Endothelial cell of umbilical vein (primary cell): ENCODE measurements at regions not wholly inside any gene's neighbourhood (a gene's known extent, or its start where the extent isn't known, plus 50 kb on each side); places are given as distances from the start of the nearest gene placed in this dataset.

ENCODE experiments used
- BruUV-seq: library from RNA; stranded (reverse); fragments of 400-500 nt; replicated peaks from 2 replicates; lab custom pipeline; 2021; lab: Mats Ljungman, UMichigan
- CTCF ChIA-PET: fragments of 300-600, 350-600 bp; sonication (Branson Sonifier 250); formaldehyde crosslinking; loops from one replicate; lab custom pipeline; 2021; ENCODE audit warnings: antibody characterized with exemption, inconsistent platforms; lab: Charles Lee
- POLR2A ChIA-PET: fragments of 300-600, 350-600 bp; sonication (Branson Sonifier 250); formaldehyde crosslinking; loops from one replicate; lab custom pipeline; 2021; ENCODE audit warnings: antibody characterized with exemption, inconsistent platforms; lab: Charles Lee
- DNase-seq: peaks from one replicate; pipeline ENCODE4 v3.0.0-alpha.2; 2011; ENCODE audit warnings: low read depth, low spot score
- FAIRE-seq: peaks from 2 replicates; lab custom pipeline; 2011; peaks lifted over from hg19 to GRCh38; lab: Jason Lieb, UNC
- H2AFZ ChIP-seq: 2 replicates; pipeline ENCODE4 v1.6.0; 2012; ENCODE audit warnings: low read depth, low read length, control low read depth, inconsistent platforms
- H3K27ac ChIP-seq: 2 replicates; pipeline ENCODE4 v1.5.1; 2011; ENCODE audit warnings: low read depth, mild to moderate bottlenecking, control low read depth, low read length, moderate library complexity; ENCODE audit not compliant: insufficient read depth
- H3K27me3 ChIP-seq, 2 experiments: 2 replicates each; pipeline versions ENCODE4 v1.6.0 to v1.6.1; 2011; ENCODE audit warnings: low read length in 2 of 2, mixed read lengths in 1 of 2; ENCODE audit not compliant: control insufficient read depth in 2 of 2, insufficient read depth in 2 of 2
- H3K36me3 ChIP-seq, 2 experiments: 2 replicates in 1 of 2; 3 replicates in 1 of 2; pipeline ENCODE4 v1.5.1; 2011; ENCODE audit warnings: low read length in 2 of 2, mild to moderate bottlenecking in 1 of 2, moderate library complexity in 1 of 2; ENCODE audit not compliant: control insufficient read depth in 2 of 2, insufficient read depth in 2 of 2; ENCODE audit errors: extremely low read depth in 1 of 2
- H3K4me1 ChIP-seq: 3 replicates; pipeline ENCODE4 v1.5.1; 2011; ENCODE audit warnings: mild to moderate bottlenecking, low read length; ENCODE audit not compliant: control insufficient read depth, insufficient read depth; ENCODE audit errors: extremely low read depth
- H3K4me2 ChIP-seq: 2 replicates; pipeline ENCODE4 v1.6.1; 2011; ENCODE audit warnings: low read length, control low read depth, mixed read lengths; ENCODE audit not compliant: insufficient read depth
- H3K4me3 ChIP-seq, 3 experiments: fragments of 200-600 bp in 1 of 3; sonication (generic), shearing (Covaris generic) in 1 of 3; replicated peaks in 1 of 3; 2 replicates each; pipeline ENCODE4 v1.5.1; 2011 to 2016; ENCODE audit warnings: control low read depth in 3 of 3, low read length in 3 of 3, mild to moderate bottlenecking in 2 of 3, inconsistent platforms in 1 of 3, low read depth in 1 of 3, moderate library complexity in 1 of 3; ENCODE audit not compliant: insufficient read depth in 1 of 3
- H3K79me2 ChIP-seq: 2 replicates; pipeline ENCODE4 v1.6.0; 2012; ENCODE audit warnings: low read length, inconsistent platforms; ENCODE audit not compliant: control insufficient read depth, insufficient read depth
- H3K9ac ChIP-seq: replicated peaks from 2 replicates; pipeline ENCODE3; 2011; ENCODE audit warnings: low read length, control low read depth; ENCODE audit not compliant: insufficient read depth; ENCODE audit errors: extremely low read depth
- H3K9me1 ChIP-seq: replicated peaks from 3 replicates; pipeline ENCODE4 v1.6.0; 2011; ENCODE audit warnings: mild to moderate bottlenecking, low read length; ENCODE audit not compliant: control insufficient read depth, insufficient read depth; ENCODE audit errors: extremely low read depth
- H3K9me3 ChIP-seq: replicated peaks from 2 replicates; pipeline ENCODE4 v1.5.1; 2012; ENCODE audit warnings: low read length, inconsistent platforms; ENCODE audit not compliant: control insufficient read depth, insufficient read depth
- H4K20me1 ChIP-seq: replicated peaks from 2 replicates; pipeline ENCODE3; 2011; ENCODE audit warnings: mild to moderate bottlenecking, low read length; ENCODE audit not compliant: control insufficient read depth, insufficient read depth; ENCODE audit errors: extremely low read depth
- CTCF ChIP-seq, 2 donors: IDR thresholded peaks; 1 replicate in 1 of 2; 2 replicates in 1 of 2; pipeline ENCODE4 v1.5.1; 2011; ENCODE audit warnings: low read length in 2 of 2, mild to moderate bottlenecking in 2 of 2, moderate library complexity in 2 of 2, control low read depth in 1 of 2, inconsistent platforms in 1 of 2, low read depth in 1 of 2; ENCODE audit not compliant: insufficient read depth in 1 of 2; ENCODE audit errors: extremely low read depth in 1 of 2
- EZH2 ChIP-seq: IDR thresholded peaks from 2 replicates; pipeline ENCODE4 v1.6.1; 2012; ENCODE audit warnings: borderline replicate concordance, low read depth, mild to moderate bottlenecking, moderate library complexity, low read length, inconsistent platforms; ENCODE audit not compliant: severe bottlenecking
- FOS ChIP-seq: IDR thresholded peaks from 2 replicates; pipeline ENCODE4 v1.6.1; 2011; ENCODE audit warnings: mild to moderate bottlenecking, low read length, moderate library complexity, borderline replicate concordance; ENCODE audit not compliant: insufficient read depth
- GATA2 ChIP-seq: IDR thresholded peaks from 2 replicates; pipeline ENCODE4 v1.7.0; 2011; ENCODE audit warnings: low read depth, mild to moderate bottlenecking, moderate library complexity, mixed read lengths, low read length; ENCODE audit not compliant: insufficient read length, insufficient read depth
- JUN ChIP-seq: IDR thresholded peaks from 2 replicates; pipeline ENCODE4 v1.6.1; 2011; ENCODE audit warnings: borderline replicate concordance, low read depth; ENCODE audit not compliant: insufficient read length, insufficient read depth
- MAX ChIP-seq: IDR thresholded peaks from 2 replicates; pipeline ENCODE4 v1.6.1; 2011; ENCODE audit not compliant: insufficient read depth, insufficient read length
- MYC ChIP-seq: IDR thresholded peaks from one replicate; pipeline ENCODE4 v1.6.1; 2011; ENCODE audit warnings: mild to moderate bottlenecking, low read depth, low read length
- POLR2A ChIP-seq: IDR thresholded peaks from 2 replicates; pipeline ENCODE4 v1.6.1; 2012; ENCODE audit warnings: low read depth, mild to moderate bottlenecking, control low read depth, low read length
- POLR2AphosphoS5 ChIP-seq: IDR thresholded peaks from 2 replicates; pipeline ENCODE4 v1.6.1; 2012; ENCODE audit warnings: low read depth, mild to moderate bottlenecking, control low read depth, low read length, moderate library complexity; ENCODE audit not compliant: insufficient read depth
- dilution Hi-C: fragments of 300-500 bp; cut with MboI; formaldehyde crosslinking; loops from one replicate; pipeline ENCODE4 v1.15.0; 2019; ENCODE audit warnings: low sequenced_read_pairs; ENCODE audit not compliant: extremely low pct_ligation_motif_present
- intact Hi-C: fragments of 100-400 bp; cut with micrococcal nuclease; formaldehyde crosslinking; loops from one replicate; pipeline ENCODE4 v1.10.0; 2022

- no peak overlapping the region for H3K4me2 ChIP-seq
- ChIA-PET POLR2A (no interaction called here), CTCF (interaction anchor here (0.6 to 6.5 kb wide), 8 partner anchors 9 to 629 kb away, joined by 3 to 172 read pairs (median 4); no protein-coding TSS in a partner anchor)
- dilution Hi-C loops: no loop called here
- intact Hi-C loops: no loop called here
- no peaks in the 10 kb centered on the region for H3K36me3 ChIP-seq
- no peaks in the 10 kb centered on the region for H3K4me1 ChIP-seq
- H4K20me1 ChIP-seq: no peaks in the 10 kb centered on the region
- no peak overlapping the region for H3K9ac ChIP-seq
- no peak for TF ChIP-seq MYC
- no peaks in the 10 kb centered on the region for H3K79me2 ChIP-seq
- no peak overlapping the region for H3K4me3 ChIP-seq
- no peak for DNase-seq
- BruUV-seq: no TSS peak
- no peak overlapping the region for H3K27ac ChIP-seq
- H3K27me3 ChIP-seq: peaks cover 5 to 23% of the 10 kb centered on the region in 2 experiments
- H3K9me1 ChIP-seq: no peaks in the 10 kb centered on the region
- H2AFZ ChIP-seq: no peak overlapping the region
- no peaks in the 10 kb centered on the region for H3K9me3 ChIP-seq
- FAIRE-seq: no peak
Observed at GRCh38 chr6:100096341-100096740, 102.3 kb upstream of the MCHR2 start.

GRCh38 chr6:100093405-100093804, 99.4 kb upstream of the MCHR2 start:
- TF ChIP-seq POLR2A (no peak), CTCF (IDR thresholded peaks at IDR 0.05; ENCODE audit: extremely low read depth in 1 of 2, insufficient read depth in 1 of 2, low read depth in 1 of 2, low read length in 2 of 2) (no peak), MAX (no peak), FOS (no peak), EZH2 (no peak), GATA2 (no peak), POLR2AphosphoS5 (no peak), JUN (no peak), MYC (no peak)
- intact Hi-C loops: no loop called here
- no TSS peak for BruUV-seq

More at GRCh38 chr6:100093405-100093804, 99.4 kb upstream of the MCHR2 start:
- dilution Hi-C loops: no loop called here
- POLR2A ChIA-PET: no interaction called here
- DNase-seq: no peak
- no peak for FAIRE-seq
- no peak overlapping the region for H3K9ac ChIP-seq
- H3K9me3 ChIP-seq: no peaks in the 10 kb centered on the region
- no peaks in the 10 kb centered on the region for H4K20me1 ChIP-seq
- no peak overlapping the region for H3K4me3 ChIP-seq
- no peak overlapping the region for H3K4me2 ChIP-seq
- no peaks in the 10 kb centered on the region for H3K79me2 ChIP-seq
- no peak overlapping the region for H2AFZ ChIP-seq
- H3K27me3 ChIP-seq: peaks cover 3 to 11% of the 10 kb centered on the region in 2 experiments
- H3K4me1 ChIP-seq: no peaks in the 10 kb centered on the region
- H3K9me1 ChIP-seq: no peaks in the 10 kb centered on the region
- H3K27ac ChIP-seq: no peak overlapping the region
- CTCF ChIA-PET: no interaction called here
- no peaks in the 10 kb centered on the region for H3K36me3 ChIP-seq
